ENCODE measurements at regions not wholly inside any gene's neighbourhood (a gene's known extent, or its start where the extent isn't known, plus 50 kb on each side); places are given as distances from the start of the nearest gene placed in this dataset.
A peak's percentile ranks its signal among the peaks of the same experiment; 100 is the strongest.

GRCh38 chr4:121277194-121278105, 103.4 kb downstream of the QRFPR start:
- no peak for DNase-seq

- no peak for DNase-seq
Measured at GRCh38 chr4:121273191-121273590, 107.6 kb downstream of the QRFPR start.

GRCh38 chr4:121272526-121272925, 108.3 kb downstream of the QRFPR start:
- DNase-seq, result peak; percentile 29

- DNase-seq, result no peak
Measured at GRCh38 chr4:121270389-121270788, 106.3 kb upstream of the TNIP3 start.

GRCh38 chr4:121269001-121269400, 104.9 kb upstream of the TNIP3 start:
- no peak for DNase-seq

- DNase-seq, result no peak
Measured at GRCh38 chr4:121266982-121267381, 102.9 kb upstream of the TNIP3 start.

- no peak for DNase-seq
Measured at GRCh38 chr4:121256887-121257466, 92.9 kb upstream of the TNIP3 start.

GRCh38 chr4:121255986-121256750, 92.0 kb upstream of the TNIP3 start:
- DNase-seq, result peak; percentile 46

GRCh38 chr4:121253961-121254360, 89.8 kb upstream of the TNIP3 start:
- no peak for DNase-seq

- DNase-seq, result peak; percentile 65
Measured at GRCh38 chr4:121252224-121252806, 88.2 kb upstream of the TNIP3 start.

- no peak for DNase-seq
Measured at GRCh38 chr4:121248747-121249146, 84.6 kb upstream of the TNIP3 start.

GRCh38 chr4:121246698-121247097, 82.6 kb upstream of the TNIP3 start:
- no peak for DNase-seq

GRCh38 chr4:121243485-121243884, 79.4 kb upstream of the TNIP3 start:
- no peak for DNase-seq

GRCh38 chr4:121242188-121242750, 78.1 kb upstream of the TNIP3 start:
- no peak for DNase-seq

- DNase-seq, result no peak
Measured at GRCh38 chr4:121239951-121240350, 75.8 kb upstream of the TNIP3 start.

GRCh38 chr4:121238461-121238860, 74.3 kb upstream of the TNIP3 start:
- no peak for DNase-seq

GRCh38 chr4:121237069-121237399, 72.9 kb upstream of the TNIP3 start:
- DNase-seq, result no peak

GRCh38 chr4:121236353-121237068, 72.4 kb upstream of the TNIP3 start:
- DNase-seq, result no peak

GRCh38 chr4:121233982-121234381, 69.9 kb upstream of the TNIP3 start:
- DNase-seq, result no peak

GRCh38 chr4:121229993-121230392, 65.9 kb upstream of the TNIP3 start:
- DNase-seq, result no peak

GRCh38 chr4:121228848-121229247, 64.7 kb upstream of the TNIP3 start:
- no peak for DNase-seq

- no peak for DNase-seq
Measured at GRCh38 chr4:121227341-121227792, 63.2 kb upstream of the TNIP3 start.

Measured in T1000 (cell line).